VCaP (cell line): ENCODE measurements at regions not wholly inside any gene's neighbourhood (a gene's known extent, or its start where the extent isn't known, plus 50 kb on each side); places are given as distances from the start of the nearest gene placed in this dataset.

Experiments
- H3K27ac ChIP-seq: fragments of 450-650 bp; 2 replicates; pipeline ENCODE4 v1.5.1; 2017
- CTCF ChIP-seq: fragments of 450-650 bp; conservative IDR thresholded peaks from 2 replicates; pipeline ENCODE4 v1.5.1; 2017; ENCODE audit warnings: mild to moderate bottlenecking, moderate library complexity

GRCh38 chr4:177177541-177178081 lies 132.1 kb upstream of the NEIL3 start:
- TF ChIP-seq CTCF, result no peak
- H3K27ac ChIP-seq, result no peak overlapping the region

GRCh38 chr4:177178246-177178645 lies 131.4 kb upstream of the NEIL3 start:
- TF ChIP-seq CTCF, result no peak
- no peak overlapping the region for H3K27ac ChIP-seq

GRCh38 chr4:177182166-177182565 lies 127.5 kb upstream of the NEIL3 start:
- H3K27ac ChIP-seq, result no peak overlapping the region
- no peak for TF ChIP-seq CTCF

GRCh38 chr4:177182728-177183127 lies 126.9 kb upstream of the NEIL3 start:
- TF ChIP-seq CTCF, result no peak
- no peak overlapping the region for H3K27ac ChIP-seq

GRCh38 chr4:177185151-177185550 lies 124.5 kb upstream of the NEIL3 start:
- no peak for TF ChIP-seq CTCF
- no peak overlapping the region for H3K27ac ChIP-seq

- no peak overlapping the region for H3K27ac ChIP-seq
- TF ChIP-seq CTCF, result no peak
Observed at GRCh38 chr4:177185579-177185978, 124.1 kb upstream of the NEIL3 start.

GRCh38 chr4:177187371-177187770 lies 122.3 kb upstream of the NEIL3 start:
- no peak for TF ChIP-seq CTCF
- no peak overlapping the region for H3K27ac ChIP-seq
